LHCN-M2 (cell line): ENCODE measurements at regions not wholly inside any gene's neighbourhood (a gene's known extent, or its start where the extent isn't known, plus 50 kb on each side); places are given as distances from the start of the nearest gene placed in this dataset.
"Not testable (repeated sequence)": the region's sequence is repeated elsewhere in the genome, so short reads cannot be mapped to it uniquely, and the experiment has no call there.

Source experiments
- DNase-seq: peaks from one replicate; pipeline ENCODE4 v3.0.0-alpha.2; 2012; ENCODE audit warnings: low read depth

DNA sequence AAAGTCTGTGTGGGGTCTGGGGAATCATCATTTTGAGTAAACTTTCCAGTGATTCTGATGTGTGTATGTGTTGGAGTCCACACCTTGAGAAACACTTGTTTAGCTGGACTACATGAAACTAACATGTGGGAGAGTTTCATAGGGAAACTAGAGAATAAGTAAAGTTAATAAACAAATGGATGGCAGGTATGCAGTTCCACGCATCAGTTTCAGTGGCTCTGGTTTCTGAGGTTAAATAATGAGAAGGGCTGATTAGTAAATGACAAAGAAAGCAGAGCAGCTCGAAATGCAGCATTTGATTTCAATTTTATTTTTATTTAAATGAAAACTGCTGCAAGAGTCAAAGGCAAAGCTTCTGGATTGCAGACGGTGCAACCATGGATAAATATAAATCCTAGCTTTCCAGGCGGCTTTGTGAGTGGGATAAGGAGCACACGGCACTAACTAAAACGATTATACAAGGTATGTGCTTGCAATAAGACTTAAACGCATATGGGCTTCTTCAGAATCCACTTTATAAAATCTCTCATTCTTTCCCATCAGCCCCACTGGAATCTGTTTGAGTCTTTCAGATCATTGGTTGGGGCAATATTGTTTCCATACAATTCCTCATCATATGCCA is 310.7 kb downstream of the PLPP3 start:
- DNase-seq, result no peak

- no peak for DNase-seq
These were observed 311.8 kb downstream of the PLPP3 start for GRCh38 chr1:56267611-56268010.

DNA sequence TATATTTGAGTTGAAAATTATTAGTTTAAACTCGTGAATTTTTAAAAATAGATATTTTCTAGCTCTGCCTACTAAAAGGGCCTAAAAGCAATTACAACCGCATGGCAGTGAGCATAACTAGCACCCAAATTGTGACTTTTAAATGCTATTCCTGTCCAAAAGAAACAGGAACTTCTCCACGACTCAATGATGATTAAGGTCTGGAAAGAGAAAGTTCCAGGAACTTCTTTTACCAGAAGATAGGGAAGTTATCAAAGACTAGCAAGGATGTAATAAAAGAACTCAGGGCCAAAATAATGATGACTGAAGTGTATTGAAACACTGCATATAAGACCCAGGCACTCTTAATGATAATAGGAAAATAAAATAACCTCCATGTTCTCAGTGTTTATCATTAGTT is 313.0 kb downstream of the PLPP3 start:
- DNase-seq, result no peak

DNA sequence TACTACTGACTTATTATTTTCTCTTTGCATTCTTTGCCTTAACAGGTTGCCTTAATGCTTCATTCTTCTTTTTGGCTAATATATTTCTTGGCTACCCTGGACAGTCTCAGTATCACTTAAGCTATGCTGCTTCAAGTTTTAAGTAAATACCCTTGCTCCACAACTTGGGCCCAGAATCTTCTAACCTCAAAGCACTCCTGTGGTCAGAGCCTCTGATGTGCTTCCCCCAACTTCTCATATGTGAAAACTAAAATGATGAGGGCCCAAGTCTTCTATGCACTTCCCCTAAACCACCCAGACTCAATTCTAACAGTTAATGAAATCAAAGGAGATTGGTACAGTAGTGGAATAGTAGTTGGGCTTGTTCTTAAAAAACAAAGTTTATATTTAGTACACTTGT is 314.1 kb downstream of the PLPP3 start:
- DNase-seq, result no peak

DNA sequence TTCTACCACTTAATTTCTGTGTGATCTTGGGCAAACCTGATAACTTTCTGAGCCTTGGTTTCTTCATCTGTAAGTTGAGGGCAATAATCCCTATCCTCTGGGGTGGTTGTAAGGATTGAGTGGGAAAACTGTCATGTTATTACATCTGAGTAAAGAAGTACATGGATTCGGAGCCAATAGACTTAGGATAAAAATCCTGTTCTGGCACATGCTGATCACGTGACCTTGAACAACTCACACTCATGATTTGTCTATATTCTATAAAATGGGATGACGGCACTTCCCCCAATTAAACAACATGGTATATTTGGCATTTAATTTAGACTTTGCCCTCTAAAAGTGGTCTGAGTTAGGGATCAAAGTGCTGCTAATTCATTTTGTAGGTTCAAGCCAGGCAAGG is 315.5 kb downstream of the PLPP3 start:
- no peak for DNase-seq

DNA sequence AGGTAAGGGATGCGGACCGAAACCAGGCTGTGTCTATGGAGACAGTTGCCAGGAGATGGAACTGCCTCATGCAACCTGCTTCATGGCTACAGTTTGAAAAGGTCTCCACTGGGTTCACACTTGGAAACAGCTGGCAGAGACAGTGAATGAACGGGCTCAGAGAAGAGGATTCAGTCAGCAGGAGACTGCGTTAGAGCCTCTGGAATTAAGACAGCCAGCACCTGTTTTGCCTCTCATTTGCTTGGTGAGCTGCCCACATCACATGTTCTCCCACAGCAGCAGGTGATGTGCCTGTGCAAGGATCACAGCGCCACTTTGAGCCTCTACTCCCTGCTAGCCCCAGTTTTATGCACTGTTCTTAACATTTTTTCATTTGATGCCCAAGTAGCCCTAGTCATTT is 321.0 kb downstream of the PLPP3 start:
- DNase-seq, result peak; percentile 6

DNA sequence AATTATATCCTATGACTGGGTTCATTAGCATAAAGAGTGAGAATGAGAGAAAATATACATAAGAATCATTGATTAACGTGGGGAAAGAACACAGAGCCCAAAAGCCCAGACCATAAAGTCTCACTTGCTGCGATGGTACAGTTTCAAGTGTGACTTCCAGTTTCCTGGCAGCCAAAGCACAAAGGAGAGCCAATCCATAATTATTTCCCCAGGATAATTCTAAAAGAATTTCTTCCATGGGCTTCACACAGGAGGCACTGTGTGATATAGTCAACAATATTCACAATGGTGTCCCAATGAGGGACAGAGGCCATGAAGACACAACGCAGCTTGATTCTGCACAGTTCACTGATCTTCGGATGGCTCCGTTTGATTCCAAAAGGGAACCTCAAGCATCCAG is 321.6 kb downstream of the PLPP3 start:
- no peak for DNase-seq

DNA sequence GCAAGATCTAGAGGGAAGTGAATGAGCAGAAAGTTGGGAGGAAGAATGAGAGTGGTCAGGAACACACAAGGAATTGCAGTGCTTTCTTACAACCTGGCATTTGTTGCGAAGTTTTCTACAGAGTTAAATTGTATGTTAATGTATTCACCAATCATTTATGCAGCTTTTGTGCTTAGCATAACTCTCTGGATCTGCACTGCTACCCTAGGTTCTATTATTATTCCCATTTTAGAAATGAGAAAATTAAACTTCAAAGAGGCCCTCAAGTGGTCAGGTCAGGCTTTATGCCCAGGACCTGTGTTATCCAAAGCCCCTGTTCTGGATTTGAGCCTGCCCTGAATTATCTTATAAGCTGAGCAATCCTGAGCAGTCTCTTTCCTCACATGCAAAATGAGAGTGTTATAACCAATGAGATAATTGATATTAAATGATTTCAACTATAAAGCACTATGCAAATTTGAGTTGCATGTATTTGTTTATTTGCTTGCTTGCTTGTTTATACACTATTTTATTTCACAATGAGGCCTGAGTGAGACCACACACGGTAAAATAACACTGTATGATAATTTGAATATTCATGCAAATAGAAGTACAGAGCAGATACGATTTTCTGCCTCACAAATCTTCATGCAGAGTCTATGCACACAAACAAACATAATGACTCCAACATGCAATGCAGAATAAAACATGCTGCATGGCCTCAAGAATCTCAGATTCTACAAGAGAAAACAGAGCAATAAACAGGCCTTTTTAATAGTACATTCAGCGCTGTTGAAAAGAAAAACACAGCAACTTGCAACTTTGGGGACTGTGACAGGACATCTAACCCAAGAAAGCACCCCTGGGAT is 323.0 kb downstream of the PLPP3 start:
- DNase-seq, result no peak

GRCh38 chr1:56255516-56256152 is 323.7 kb downstream of the PLPP3 start:
- peak; percentile 17 for DNase-seq

DNA sequence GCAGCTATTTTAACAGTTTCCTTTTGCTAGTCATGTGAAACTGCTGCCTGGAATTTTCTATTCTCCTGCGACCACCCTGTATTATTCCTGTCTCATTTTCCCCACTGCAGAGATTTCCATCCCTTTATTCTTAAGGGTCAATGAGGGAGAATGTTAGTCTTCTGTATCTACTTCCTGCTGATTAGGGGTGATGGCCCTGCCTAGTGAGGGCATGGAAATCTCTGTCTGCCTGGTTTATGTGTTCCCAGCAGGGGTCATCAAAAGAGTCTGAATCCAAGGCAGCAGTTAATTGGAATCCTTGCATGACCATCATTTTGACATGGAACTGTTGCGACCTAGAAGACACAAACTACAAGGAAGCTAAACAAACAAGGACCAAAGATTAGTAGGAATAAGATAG is 325.2 kb downstream of the PLPP3 start:
- no peak for DNase-seq

DNA sequence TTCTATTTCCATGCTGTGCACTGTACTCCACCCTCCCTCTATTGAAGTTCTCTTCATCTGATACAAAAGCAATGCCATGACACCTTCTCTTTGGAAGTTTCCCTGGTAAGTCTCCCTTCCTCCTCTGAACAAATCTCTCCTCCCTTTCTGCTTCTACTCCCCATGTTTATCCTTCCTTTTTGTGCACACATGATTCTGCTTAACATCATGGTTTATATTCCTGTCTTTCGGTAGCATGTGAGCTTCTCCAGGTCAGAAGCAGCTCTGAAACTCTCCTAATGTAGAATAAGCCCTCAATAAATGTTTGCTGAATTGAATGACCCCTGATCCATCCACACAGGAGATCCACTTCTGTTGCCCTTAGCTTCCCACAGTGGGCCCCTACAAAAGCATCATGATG is 328.6 kb downstream of the PLPP3 start:
- no peak for DNase-seq

DNA sequence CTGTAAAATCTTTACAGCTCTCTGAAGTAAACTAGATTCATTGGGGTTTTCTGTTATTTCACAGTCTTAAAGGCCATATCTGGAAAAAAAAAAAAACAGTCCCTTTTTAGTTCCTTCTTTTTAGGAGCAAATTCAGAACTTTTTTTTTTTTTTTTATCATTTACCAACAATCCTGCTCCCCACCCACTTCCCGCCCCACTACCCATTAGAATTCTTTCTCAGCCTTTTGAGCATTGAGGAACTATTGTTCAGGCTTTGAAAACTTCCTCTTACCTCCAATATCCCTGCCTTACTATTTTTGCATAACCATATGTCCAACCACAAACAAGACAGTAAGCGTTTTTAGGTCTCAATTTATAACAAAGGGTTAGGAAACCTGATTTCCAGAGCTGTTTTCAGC is 330.1 kb downstream of the PLPP3 start:
- no peak for DNase-seq

- no peak for DNase-seq
These were observed 331.2 kb downstream of the PLPP3 start for GRCh38 chr1:56248138-56248537.

- not testable (repeated sequence) for DNase-seq
These were observed 332.6 kb downstream of the PLPP3 start for GRCh38 chr1:56246726-56247125.

- no peak for DNase-seq
These were observed 339.0 kb downstream of the PLPP3 start for GRCh38 chr1:56240400-56240799.

DNA sequence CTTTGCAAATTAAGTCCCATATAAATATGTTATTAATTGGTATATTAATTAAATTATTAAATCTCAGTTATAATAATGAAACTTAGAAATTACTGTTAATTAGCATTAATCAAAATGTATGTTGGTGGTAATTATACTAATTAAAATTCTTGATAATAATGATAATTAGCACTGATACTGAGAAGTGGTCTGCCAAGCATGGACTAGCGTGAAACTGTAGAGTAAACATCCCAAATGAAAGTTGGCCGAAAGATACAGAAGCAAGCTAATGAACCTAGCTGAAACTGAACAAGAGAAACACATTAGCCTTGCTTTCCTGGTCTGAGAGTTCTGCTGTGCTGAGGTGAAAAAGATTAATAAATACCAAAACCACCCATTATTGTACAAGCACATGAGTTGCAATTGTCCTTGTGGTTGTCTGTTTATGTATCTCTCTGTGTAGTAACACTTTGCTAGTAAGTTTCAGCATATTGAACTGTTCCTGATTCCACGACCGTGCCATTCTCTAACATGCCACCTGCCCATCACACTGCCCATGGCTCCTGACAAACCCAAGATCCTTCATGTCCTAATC is 341.8 kb downstream of the PLPP3 start:
- no peak for DNase-seq

DNA sequence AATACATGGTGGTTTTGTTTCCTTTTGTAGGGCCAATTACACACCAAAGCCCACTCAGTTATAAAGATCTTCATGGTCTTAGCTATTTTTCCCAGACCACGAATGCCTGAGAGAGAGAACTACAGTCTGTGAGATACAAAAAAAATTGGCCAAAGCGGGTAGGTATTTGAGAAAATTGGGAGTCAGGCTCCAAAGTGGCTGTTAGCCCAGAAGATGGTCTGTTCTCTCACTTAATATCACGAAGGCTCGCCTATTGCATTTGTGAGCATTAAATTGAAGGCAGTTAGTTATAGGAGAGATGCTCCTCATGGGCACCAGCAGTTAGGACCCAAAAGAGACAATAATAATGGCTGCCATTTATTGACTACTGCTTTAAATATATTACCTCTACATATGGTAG is 342.7 kb downstream of the PLPP3 start:
- no peak for DNase-seq

DNA sequence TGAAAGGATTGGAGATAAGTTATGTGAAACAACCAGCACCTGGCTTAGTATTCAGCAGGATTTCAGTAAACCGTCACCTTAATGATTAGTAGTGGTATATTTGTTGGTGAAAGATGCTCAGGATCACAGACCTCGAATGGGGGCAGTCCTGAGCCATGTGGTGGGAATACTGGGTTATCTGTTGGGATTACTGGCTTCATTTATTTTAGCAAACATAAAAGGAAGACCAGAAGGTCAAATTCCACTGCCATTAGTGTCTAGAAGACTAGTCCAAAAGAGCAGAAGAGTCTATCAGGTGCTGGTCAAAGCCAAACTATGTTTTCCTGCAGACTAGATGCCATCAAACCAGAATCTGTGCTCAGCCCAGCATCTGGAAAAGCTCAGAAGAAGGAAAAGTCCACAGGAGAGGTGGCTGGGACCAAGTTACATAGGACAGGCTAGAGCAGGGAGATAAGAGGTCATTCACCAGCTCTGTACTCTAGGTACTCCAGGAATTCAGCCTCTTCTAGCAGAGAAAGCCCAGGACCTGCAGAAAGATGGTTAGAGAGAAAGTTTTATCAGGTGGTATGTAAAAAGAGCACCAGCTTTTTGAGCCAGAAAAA is 343.4 kb downstream of the PLPP3 start:
- DNase-seq, result no peak

DNA sequence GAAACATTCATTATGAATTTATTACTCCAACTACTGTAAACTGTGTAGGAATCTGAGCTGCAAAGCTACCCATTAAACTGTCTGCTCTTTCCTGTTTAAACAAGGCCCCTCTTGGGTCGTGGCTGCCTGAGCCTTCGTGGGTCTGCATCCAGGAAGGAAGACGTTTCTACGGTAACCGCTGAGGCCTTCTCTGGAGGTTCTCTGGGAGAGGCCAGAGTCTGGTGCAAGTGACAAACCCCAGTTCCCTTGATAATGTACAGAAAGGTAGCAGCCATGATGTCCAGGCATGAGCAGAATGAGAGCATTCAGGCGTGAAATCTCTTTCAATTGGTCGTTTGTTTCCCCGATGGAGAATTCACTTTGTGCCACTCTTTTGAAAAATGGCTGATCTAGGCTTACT is 350.2 kb downstream of the PLPP3 start:
- DNase-seq, result no peak

GRCh38 chr1:56227886-56228285 is 351.5 kb downstream of the PLPP3 start:
- DNase-seq, result no peak

GRCh38 chr1:56227401-56227800 is 352.0 kb downstream of the PLPP3 start:
- DNase-seq, result no peak
